SK-N-SH (cell line): ENCODE measurements at regions not wholly inside any gene's neighbourhood (a gene's known extent, or its start where the extent isn't known, plus 50 kb on each side); places are given as distances from the start of the nearest gene placed in this dataset.

Source experiments
- CTCF ChIA-PET: fragments of 300-600, 350-600 bp; formaldehyde crosslinking; extraction: SDS; loops from one replicate; lab custom pipeline; 2021; lab: Yijun Ruan, JAX
- POLR2A ChIA-PET: fragments of 350-600 bp; sonication (Branson Sonifier 250); formaldehyde crosslinking; extraction: SDS; loops from one replicate; lab custom pipeline; 2020; ENCODE audit warnings: antibody characterized with exemption, inconsistent platforms; lab: Yijun Ruan, JAX
- DNase-seq: peaks from one replicate; pipeline ENCODE4 v3.0.0; 2012
- H2AFZ ChIP-seq: fragments of 200-600 bp; sonication (generic); 2 replicates; pipeline ENCODE4 v1.8.1; 2016; ENCODE audit warnings: antibody characterized with exemption, mild to moderate bottlenecking, low read depth
- H3F3A ChIP-seq: fragments of 200-600 bp; sonication (generic); replicated peaks from 2 replicates; pipeline ENCODE3; 2016; ENCODE audit warnings: antibody characterized with exemption, mild to moderate bottlenecking; ENCODE audit not compliant: insufficient read depth
- H3K27ac ChIP-seq, 2 experiments: fragments of 200-500 bp in 1 of 2; fragments of 200-600 bp in 1 of 2; sonication (Bioruptor generic) in 1 of 2; sonication (generic), shearing (Covaris generic) in 1 of 2; 2 replicates each; pipeline versions ENCODE4 v1.5.1 to v1.6.1; 2014 to 2016; ENCODE audit warnings: low read depth in 2 of 2, inconsistent platforms in 1 of 2, low read length in 1 of 2, mild to moderate bottlenecking in 1 of 2, mixed read lengths in 1 of 2
- H3K27me3 ChIP-seq: fragments of 200-600 bp; sonication (generic), shearing (Covaris generic); 2 replicates; pipeline ENCODE4 v1.6.1; 2016; ENCODE audit warnings: mixed run types; ENCODE audit not compliant: insufficient read depth
- H3K36me3 ChIP-seq, 2 experiments: fragments of 200-500 bp in 1 of 2; fragments of 200-600 bp in 1 of 2; sonication (Bioruptor generic) in 1 of 2; sonication (generic) in 1 of 2; replicated peaks in 1 of 2; 2 replicates each; pipeline versions ENCODE3 to v1.5.1; 2014 to 2016; ENCODE audit warnings: low read length in 1 of 2, mild to moderate bottlenecking in 1 of 2; ENCODE audit not compliant: insufficient read depth in 2 of 2, control insufficient read depth in 1 of 2
- H3K4me1 ChIP-seq, 2 experiments: fragments of 200-500 bp in 1 of 2; fragments of 200-600 bp in 1 of 2; sonication (Bioruptor generic) in 1 of 2; sonication (generic), shearing (Covaris generic) in 1 of 2; 2 replicates each; pipeline versions ENCODE4 v1.5.1 to v1.6.1; 2014 to 2016; ENCODE audit warnings: low read depth in 1 of 2, low read length in 1 of 2, mixed run types in 1 of 2; ENCODE audit not compliant: insufficient read depth in 2 of 2, control insufficient read depth in 1 of 2
- H3K4me2 ChIP-seq: fragments of 200-600 bp; sonication (generic), shearing (Covaris generic); 2 replicates; pipeline ENCODE4 v1.6.1; 2017; ENCODE audit warnings: mixed run types
- H3K4me3 ChIP-seq, 2 experiments: fragments of 200-500 bp in 1 of 2; fragments of 200-600 bp in 1 of 2; sonication (Bioruptor generic) in 1 of 2; sonication (generic), shearing (Covaris generic) in 1 of 2; 2 replicates each; pipeline versions ENCODE4 v1.5.1 to v1.8.1; 2014 to 2016; ENCODE audit warnings: low read depth in 2 of 2, inconsistent platforms in 1 of 2, low read length in 1 of 2, mild to moderate bottlenecking in 1 of 2, mixed read lengths in 1 of 2, moderate library complexity in 1 of 2
- H3K79me2 ChIP-seq: fragments of 200-600 bp; sonication (generic); 2 replicates; pipeline ENCODE4 v1.8.1; 2017; ENCODE audit warnings: mild to moderate bottlenecking; ENCODE audit not compliant: insufficient read depth
- H3K9ac ChIP-seq: fragments of 200-600 bp; sonication (generic); 2 replicates; pipeline ENCODE4 v1.6.1; 2017; ENCODE audit warnings: mixed run types
- H3K9me2 ChIP-seq: fragments of 200-600 bp; sonication (generic); 2 replicates; pipeline ENCODE4 v1.6.1; 2017; ENCODE audit warnings: mixed run types
- H3K9me3 ChIP-seq: fragments of 200-600 bp; sonication (generic); 2 replicates; pipeline ENCODE4 v1.6.1; 2017; ENCODE audit warnings: mixed run types, mild to moderate bottlenecking, moderate library complexity
- H4K20me1 ChIP-seq: fragments of 200-600 bp; sonication (generic); 2 replicates; pipeline ENCODE4 v1.6.1; 2017; ENCODE audit warnings: mild to moderate bottlenecking, mixed run types; ENCODE audit not compliant: insufficient read depth
- CTCF ChIP-seq: fragments of 200-600 bp; sonication (generic); IDR thresholded peaks from 2 replicates; pipeline ENCODE4 v1.6.1; 2017; ENCODE audit warnings: antibody characterized with exemption, mild to moderate bottlenecking, moderate library complexity
- ELF1 ChIP-seq: IDR thresholded peaks from 2 replicates; pipeline ENCODE4 v1.4.0; 2012
- EP300 ChIP-seq, 2 experiments: IDR thresholded peaks; 2 replicates each; pipeline versions ENCODE4 v1.4.0 to v1.6.1; 2012; ENCODE audit warnings: borderline replicate concordance in 1 of 2, low read depth in 1 of 2, low read length in 1 of 2
- EZH2phosphoT487 ChIP-seq: fragments of 200-600 bp; sonication (generic); IDR thresholded peaks from 2 replicates; pipeline ENCODE4 v1.6.1; 2017; ENCODE audit warnings: low read depth, mixed run types, mild to moderate bottlenecking, antibody characterized with exemption, moderate library complexity, borderline replicate concordance
- FOXM1 ChIP-seq: IDR thresholded peaks from 2 replicates; pipeline ENCODE4 v1.4.0; 2012; ENCODE audit warnings: low read depth, mild to moderate bottlenecking
- GABPA ChIP-seq: IDR thresholded peaks from 2 replicates; pipeline ENCODE4 v1.4.0; 2012; ENCODE audit warnings: low read depth, mild to moderate bottlenecking
- MAX ChIP-seq: IDR thresholded peaks from 2 replicates; pipeline ENCODE4 v1.4.0; 2012; ENCODE audit warnings: low read depth
- MEF2A ChIP-seq: IDR thresholded peaks from 2 replicates; pipeline ENCODE4 v1.4.0; 2012; ENCODE audit warnings: low read depth, borderline replicate concordance
- MXI1 ChIP-seq: IDR thresholded peaks from 2 replicates; pipeline ENCODE4 v1.6.1; 2012; ENCODE audit warnings: mild to moderate bottlenecking, low read depth, low read length, improper control_type of control experiment
- NRF1 ChIP-seq: IDR thresholded peaks from 2 replicates; pipeline ENCODE4 v1.6.1; 2012; ENCODE audit warnings: low read depth, mild to moderate bottlenecking, low read length
- PBX3 ChIP-seq: IDR thresholded peaks from 2 replicates; pipeline ENCODE4; 2012
- POLR2AphosphoS5 ChIP-seq: IDR thresholded peaks from 2 replicates; pipeline ENCODE4 v1.6.1; 2012; ENCODE audit warnings: low read depth, low read length
- RAD21 ChIP-seq: IDR thresholded peaks from 2 replicates; pipeline ENCODE4 v1.6.1; 2012; ENCODE audit warnings: mild to moderate bottlenecking, low read length
- RFX5 ChIP-seq: IDR thresholded peaks from 2 replicates; pipeline ENCODE4 v1.6.1; 2012; ENCODE audit warnings: mild to moderate bottlenecking, improper control_type of control experiment, low read length
- TAF1 ChIP-seq: IDR thresholded peaks from 2 replicates; pipeline ENCODE4 v1.6.1; 2012; ENCODE audit warnings: low read depth, mild to moderate bottlenecking, low read length, moderate library complexity, borderline replicate concordance
- TCF12 ChIP-seq: IDR thresholded peaks from 2 replicates; pipeline ENCODE4 v1.4.0; 2012
- TEAD4 ChIP-seq: IDR thresholded peaks from 2 replicates; pipeline ENCODE4 v1.4.0; 2012; ENCODE audit warnings: mild to moderate bottlenecking, borderline replicate concordance; ENCODE audit not compliant: insufficient read depth
- USF2 ChIP-seq: fragments of 150-350 bp; IDR thresholded peaks from 2 replicates; pipeline ENCODE4 v1.6.1; 2017; ENCODE audit warnings: antibody characterized with exemption, low read length, low read depth, borderline replicate concordance
- YY1 ChIP-seq: IDR thresholded peaks from 2 replicates; pipeline ENCODE4 v1.4.0; 2012; ENCODE audit warnings: low read depth, mild to moderate bottlenecking
- ZBTB33 ChIP-seq: IDR thresholded peaks from 2 replicates; pipeline ENCODE4 v1.4.0; 2012; ENCODE audit warnings: low read depth, borderline replicate concordance

- DNase-seq = no peak
- ChIA-PET CTCF (interaction anchor here (1.3 to 6.3 kb wide), 6 partner anchors 9 to 563 kb away, joined by 5 to 61 read pairs (median 10); partner anchors contain the start of gene SIM1), POLR2A (no interaction called here)
- Histone ChIP-seq H2AFZ (no peak overlapping the region), H3K4me2 (no peak overlapping the region), H3K4me3 (no peak overlapping the region), H3K9ac (no peak overlapping the region), H4K20me1 (no peaks in the 10 kb centered on the region), H3K79me2 (no peaks in the 10 kb centered on the region), H3K9me2 (no peaks in the 10 kb centered on the region), H3K4me1 (no peaks in the 10 kb centered on the region), H3K36me3 (no peaks in the 10 kb centered on the region), H3K27ac (no peak overlapping the region), H3K9me3 (no peaks in the 10 kb centered on the region), H3F3A (no peaks in the 10 kb centered on the region), H3K27me3 (peaks cover 21% of the 10 kb centered on the region; the same call in 1 of the 2 replicates)
- TF ChIP-seq MAX (no peak), MXI1 (no peak), MEF2A (no peak), NRF1 (no peak), POLR2AphosphoS5 (no peak), FOXM1 (no peak), EZH2phosphoT487 (no peak), EP300 (IDR thresholded peaks at IDR 0.05; ENCODE audit: borderline replicate concordance in 1 of 2, low read depth in 1 of 2, low read length in 1 of 2) (no peak), PBX3 (no peak), CTCF (no peak), RAD21 (no peak), USF2 (no peak), TAF1 (no peak), TEAD4 (no peak), YY1 (no peak), ZBTB33 (no peak), GABPA (no peak), TCF12 (no peak), ELF1 (no peak), RFX5 (no peak)
These were observed 106.8 kb upstream of the MCHR2 start for GRCh38 chr6:100100776-100101175.
